GM23338 (cell line): ENCODE measurements at regions not wholly inside any gene's neighbourhood (a gene's known extent, or its start where the extent isn't known, plus 50 kb on each side); places are given as distances from the start of the nearest gene placed in this dataset.

Source experiments
- ATAC-seq: fragments of 200-7000 bp; cut with Tn5 transposase; 3 replicates; pipeline ENCODE4 v1.9.1; 2020
- DNase-seq: peaks from one replicate; pipeline ENCODE4 v3.0.0-alpha.2; 2015; ENCODE audit warnings: low spot score
- H2AFZ ChIP-seq: fragments of 200-600 bp; sonication (generic); 2 replicates; pipeline ENCODE4 v1.8.0; 2016; ENCODE audit warnings: antibody characterized with exemption, mild to moderate bottlenecking, moderate library complexity
- H3F3A ChIP-seq: fragments of 200-600 bp; sonication (generic); replicated peaks from 2 replicates; pipeline ENCODE4 v1.8.0; 2017; ENCODE audit warnings: antibody characterized with exemption, mixed run types, low read depth
- H3K27ac ChIP-seq: fragments of 200-600 bp; sonication (generic); 2 replicates; pipeline ENCODE4 v1.6.1; 2016; ENCODE audit warnings: low read depth
- H3K27me3 ChIP-seq: fragments of 200-600 bp; sonication (generic); 2 replicates; pipeline ENCODE4 v1.8.0; 2016; ENCODE audit warnings: mild to moderate bottlenecking, mixed run types, moderate library complexity; ENCODE audit not compliant: insufficient read depth
- H3K36me3 ChIP-seq: fragments of 200-600 bp; sonication (generic); 2 replicates; pipeline ENCODE4 v1.8.0; 2016; ENCODE audit warnings: mild to moderate bottlenecking; ENCODE audit not compliant: insufficient read depth
- H3K4me1 ChIP-seq: fragments of 200-600 bp; sonication (generic); 2 replicates; pipeline ENCODE4 v1.8.0; 2016; ENCODE audit warnings: mild to moderate bottlenecking, moderate library complexity; ENCODE audit not compliant: insufficient read depth
- H3K4me2 ChIP-seq: fragments of 200-600 bp; sonication (generic); 2 replicates; pipeline ENCODE4 v1.7.1; 2017; ENCODE audit warnings: mixed run types
- H3K4me3 ChIP-seq: fragments of 200-600 bp; sonication (generic); 2 replicates; pipeline ENCODE4 v1.6.1; 2016; ENCODE audit warnings: mixed run types
- H3K79me2 ChIP-seq: fragments of 200-600 bp; sonication (generic); replicated peaks from 2 replicates; pipeline ENCODE4 v1.8.0; 2017; ENCODE audit warnings: mild to moderate bottlenecking; ENCODE audit not compliant: insufficient read depth
- H3K9me2 ChIP-seq: fragments of 200-600 bp; sonication (generic); 2 replicates; pipeline ENCODE4 v1.8.0; 2017; ENCODE audit not compliant: insufficient read depth
- H4K20me1 ChIP-seq: fragments of 200-600 bp; sonication (generic); replicated peaks from 2 replicates; pipeline ENCODE4 v1.8.0; 2017; ENCODE audit warnings: mild to moderate bottlenecking; ENCODE audit not compliant: insufficient read depth
- H3K27ac Mint-ChIP-seq: 2 replicates; pipeline ENCODE4 v1.8.0; 2020; ENCODE audit warnings: inconsistent platforms, mild to moderate bottlenecking, moderate library complexity, mixed read lengths
- H3K27me3 Mint-ChIP-seq: 3 replicates; pipeline ENCODE4 v1.8.0; 2022; ENCODE audit warnings: low read depth, mild to moderate bottlenecking, moderate library complexity, mixed read lengths, inconsistent platforms; ENCODE audit not compliant: insufficient read depth, poor library complexity
- H3K36me3 Mint-ChIP-seq: 3 replicates; pipeline ENCODE4 v1.8.0; 2021; ENCODE audit warnings: low read depth, mild to moderate bottlenecking, inconsistent platforms, moderate library complexity, mixed read lengths
- H3K4me1 Mint-ChIP-seq: 3 replicates; pipeline ENCODE4 v1.8.0; 2020; ENCODE audit warnings: mild to moderate bottlenecking, inconsistent platforms, mixed read lengths
- H3K4me3 Mint-ChIP-seq: 3 replicates; pipeline ENCODE4 v1.8.0; 2021; ENCODE audit warnings: moderate library complexity, mild to moderate bottlenecking, inconsistent platforms, mixed read lengths
- H3K9me3 Mint-ChIP-seq: 3 replicates; pipeline ENCODE4 v1.8.0; 2020; ENCODE audit warnings: moderate library complexity, mild to moderate bottlenecking, inconsistent platforms, mixed read lengths
- CREB1 ChIP-seq: fragments of 250-450 bp; sonication (Bioruptor Pico); IDR thresholded peaks from 2 replicates; pipeline ENCODE4 v1.5.0; 2020; ENCODE audit warnings: low read depth, mild to moderate bottlenecking, moderate library complexity
- CTCF ChIP-seq, 2 experiments: fragments of 200-600 bp in 1 of 2; sonication (generic) in 1 of 2; conservative IDR thresholded peaks; 2 replicates each; pipeline versions ENCODE4 v1.5.1 to v1.6.1; 2016 to 2017; ENCODE audit warnings: antibody characterized with exemption in 2 of 2, low read depth in 2 of 2, mild to moderate bottlenecking in 2 of 2, moderate library complexity in 1 of 2
- ETS1 ChIP-seq: IDR thresholded peaks from 2 replicates; pipeline ENCODE4 v1.6.1; 2016; ENCODE audit warnings: antibody characterized with exemption
- EZH2phosphoT487 ChIP-seq: fragments of 200-600 bp; sonication (generic); IDR thresholded peaks from one replicate; pipeline ENCODE4 v1.8.1; 2018; ENCODE audit warnings: antibody characterized with exemption; ENCODE audit not compliant: unreplicated experiment
- NANOG ChIP-seq: IDR thresholded peaks from 2 replicates; pipeline ENCODE4 v1.6.1; 2016; ENCODE audit warnings: antibody characterized with exemption, borderline replicate concordance
- POLR2AphosphoS5 ChIP-seq: IDR thresholded peaks from 2 replicates; pipeline ENCODE4 v1.6.1; 2016; ENCODE audit warnings: antibody characterized with exemption, low read depth
- REST ChIP-seq: IDR thresholded peaks from one replicate; pipeline ENCODE4 v1.6.1; 2018; ENCODE audit warnings: antibody characterized with exemption; ENCODE audit not compliant: unreplicated experiment
- STAT1 ChIP-seq: IDR thresholded peaks from one replicate; pipeline ENCODE4 v1.6.1; 2016; ENCODE audit warnings: antibody characterized with exemption; ENCODE audit not compliant: unreplicated experiment
- ZNF114 ChIP-seq: fragments of 250-450 bp; sonication (Bioruptor Pico); IDR thresholded peaks from 2 replicates; pipeline ENCODE4 v1.5.0; 2020; ENCODE audit warnings: mild to moderate bottlenecking, moderate library complexity
- ZNF331 ChIP-seq: fragments of 250-450 bp; sonication (Bioruptor Pico); IDR thresholded peaks from 2 replicates; pipeline ENCODE4 v1.5.0; 2020; ENCODE audit warnings: low read depth, mild to moderate bottlenecking, moderate library complexity

- TF ChIP-seq REST (no peak), CREB1 (no peak), POLR2AphosphoS5 (no peak), STAT1 (no peak), CTCF (conservative IDR thresholded peaks at IDR 0.05; ENCODE audit: low read depth in 2 of 2) (no peak), NANOG (no peak), ETS1 (no peak)
Measured at GRCh38 chr5:8304341-8304740, 435.4 kb downstream of the MTRR start (continued).

- H3K27ac Mint-ChIP-seq = no peak overlapping the region
- TF ChIP-seq CTCF (conservative IDR thresholded peaks at IDR 0.05; ENCODE audit: low read depth in 2 of 2) (no peak), STAT1 (no peak), NANOG (no peak), EZH2phosphoT487 (no peak), ETS1 (no peak), ZNF114 (CRISPR knock-in tag) (no peak), POLR2AphosphoS5 (no peak), ZNF331 (no peak), CREB1 (no peak)
Measured at GRCh38 chr5:8306288-8306896, 437.4 kb downstream of the MTRR start.

More at GRCh38 chr5:8306288-8306896, 437.4 kb downstream of the MTRR start:
- no peaks in the 10 kb centered on the region for H4K20me1 ChIP-seq
- peaks cover 2% of the 10 kb centered on the region for H3K27me3 Mint-ChIP-seq
- no peak for DNase-seq
- no peak overlapping the region for H3K4me3 Mint-ChIP-seq
- no peaks in the 10 kb centered on the region for H3K36me3 ChIP-seq
- H3K27ac ChIP-seq = no peak overlapping the region
- no peaks in the 10 kb centered on the region; the same call in 2 of the 3 replicates for H3K36me3 Mint-ChIP-seq
- no peaks in the 10 kb centered on the region for H3K27me3 ChIP-seq
- H2AFZ ChIP-seq = no peak overlapping the region
- H3F3A ChIP-seq = no peaks in the 10 kb centered on the region
- H3K4me2 ChIP-seq = no peak overlapping the region
- H3K9me3 Mint-ChIP-seq = no peaks in the 10 kb centered on the region; the same call in 2 of the 3 replicates
- H3K4me1 Mint-ChIP-seq = no peaks in the 10 kb centered on the region
- H3K4me3 ChIP-seq = no peak overlapping the region
- ATAC-seq = no peak
- H3K9me2 ChIP-seq = 0 out of 2 replicates have a peak, but pooled peaks cover 3% of the 10 kb centered on the region
- no peaks in the 10 kb centered on the region for H3K4me1 ChIP-seq
- H3K79me2 ChIP-seq = no peaks in the 10 kb centered on the region
